ENCODE measurements at regions not wholly inside any gene's neighbourhood (a gene's known extent, or its start where the extent isn't known, plus 50 kb on each side); places are given as distances from the start of the nearest gene placed in this dataset.

GRCh38 chr2:107132070-107132469 is 246.1 kb upstream of the ST6GAL2 start:
- Mint-ChIP-seq H3K4me3 (ENCODE audit: low read depth, unreplicated experiment) (no peak overlapping the region), H3K27me3 (ENCODE audit: unreplicated experiment) (no peaks in the 10 kb centered on the region), H3K36me3 (ENCODE audit: insufficient read depth, unreplicated experiment) (no peaks in the 10 kb centered on the region), H3K27ac (ENCODE audit: unreplicated experiment) (no peak overlapping the region), H3K9me3 (ENCODE audit: low read depth, unreplicated experiment) (no peaks in the 10 kb centered on the region), H3K4me1 (ENCODE audit: low read depth, unreplicated experiment) (no peaks in the 10 kb centered on the region)
- TF ChIP-seq CTCF (IDR thresholded peaks at IDR 0.05; ENCODE audit: unreplicated experiment), result no peak
- CTCF ChIA-PET, result no interaction called here
- intact Hi-C loops (cut with micrococcal nuclease; ENCODE audit: unreplicated experiment), result no loop called here
- DNase-seq, result no peak
- BruUV-seq (replicated peaks), result no TSS peak

- intact Hi-C loops (cut with micrococcal nuclease; ENCODE audit: unreplicated experiment), result no loop called here
- H3K9me3 Mint-ChIP-seq (ENCODE audit: low read depth, unreplicated experiment), result peaks cover 4% of the 10 kb centered on the region
- H3K27ac Mint-ChIP-seq (ENCODE audit: unreplicated experiment), result no peak overlapping the region
- CTCF ChIA-PET, result no interaction called here
- no TSS peak for BruUV-seq (replicated peaks)
- no peaks in the 10 kb centered on the region for H3K36me3 Mint-ChIP-seq (ENCODE audit: insufficient read depth, unreplicated experiment)
- H3K27me3 Mint-ChIP-seq (ENCODE audit: unreplicated experiment), result no peaks in the 10 kb centered on the region
- H3K4me1 Mint-ChIP-seq (ENCODE audit: low read depth, unreplicated experiment), result no peaks in the 10 kb centered on the region
- H3K4me3 Mint-ChIP-seq (ENCODE audit: low read depth, unreplicated experiment), result no peak overlapping the region
- no peak for TF ChIP-seq CTCF (IDR thresholded peaks at IDR 0.05; ENCODE audit: unreplicated experiment)
- DNase-seq, result no peak
These were observed 246.8 kb upstream of the ST6GAL2 start for GRCh38 chr2:107132746-107133145.

- intact Hi-C loops (cut with micrococcal nuclease; ENCODE audit: unreplicated experiment), result no loop called here
- no peak for TF ChIP-seq CTCF (IDR thresholded peaks at IDR 0.05; ENCODE audit: unreplicated experiment)
- DNase-seq, result no peak
- peaks cover 8% of the 10 kb centered on the region for H3K9me3 Mint-ChIP-seq (ENCODE audit: low read depth, unreplicated experiment)
- H3K27me3 Mint-ChIP-seq (ENCODE audit: unreplicated experiment), result no peaks in the 10 kb centered on the region
- BruUV-seq (replicated peaks), result no TSS peak
- H3K27ac Mint-ChIP-seq (ENCODE audit: unreplicated experiment), result no peak overlapping the region
- no peaks in the 10 kb centered on the region for H3K4me1 Mint-ChIP-seq (ENCODE audit: low read depth, unreplicated experiment)
- no peaks in the 10 kb centered on the region for H3K36me3 Mint-ChIP-seq (ENCODE audit: insufficient read depth, unreplicated experiment)
- CTCF ChIA-PET, result no interaction called here
- no peak overlapping the region for H3K4me3 Mint-ChIP-seq (ENCODE audit: low read depth, unreplicated experiment)
These were observed 247.4 kb upstream of the ST6GAL2 start for GRCh38 chr2:107133412-107133811.

- TF ChIP-seq CTCF (IDR thresholded peaks at IDR 0.05; ENCODE audit: unreplicated experiment), result no peak
- BruUV-seq (replicated peaks), result no TSS peak
- H3K27me3 Mint-ChIP-seq (ENCODE audit: unreplicated experiment), result no peaks in the 10 kb centered on the region
- CTCF ChIA-PET, result no interaction called here
- peaks cover 13% of the 10 kb centered on the region for H3K9me3 Mint-ChIP-seq (ENCODE audit: low read depth, unreplicated experiment)
- H3K4me1 Mint-ChIP-seq (ENCODE audit: low read depth, unreplicated experiment), result no peaks in the 10 kb centered on the region
- no peak overlapping the region for H3K4me3 Mint-ChIP-seq (ENCODE audit: low read depth, unreplicated experiment)
- DNase-seq, result no peak
- no peak overlapping the region for H3K27ac Mint-ChIP-seq (ENCODE audit: unreplicated experiment)
- intact Hi-C loops (cut with micrococcal nuclease; ENCODE audit: unreplicated experiment), result no loop called here
- no peaks in the 10 kb centered on the region for H3K36me3 Mint-ChIP-seq (ENCODE audit: insufficient read depth, unreplicated experiment)
These were observed 250.8 kb upstream of the ST6GAL2 start for GRCh38 chr2:107136733-107137132.

- no TSS peak for BruUV-seq (replicated peaks)
- Mint-ChIP-seq H3K9me3 (ENCODE audit: low read depth, unreplicated experiment) (peaks cover 17% of the 10 kb centered on the region), H3K4me3 (ENCODE audit: low read depth, unreplicated experiment) (no peak overlapping the region), H3K27ac (ENCODE audit: unreplicated experiment) (no peak overlapping the region), H3K27me3 (ENCODE audit: unreplicated experiment) (no peaks in the 10 kb centered on the region), H3K36me3 (ENCODE audit: insufficient read depth, unreplicated experiment) (no peaks in the 10 kb centered on the region), H3K4me1 (ENCODE audit: low read depth, unreplicated experiment) (no peaks in the 10 kb centered on the region)
- CTCF ChIA-PET, result no interaction called here
- intact Hi-C loops (cut with micrococcal nuclease; ENCODE audit: unreplicated experiment), result no loop called here
- no peak for DNase-seq
- TF ChIP-seq CTCF (IDR thresholded peaks at IDR 0.05; ENCODE audit: unreplicated experiment), result no peak
These were observed 251.7 kb upstream of the ST6GAL2 start for GRCh38 chr2:107137706-107138105.
